HCT116 (cell line): ENCODE measurements at regions not wholly inside any gene's neighbourhood (a gene's known extent, or its start where the extent isn't known, plus 50 kb on each side); places are given as distances from the start of the nearest gene placed in this dataset.

ENCODE experiments used
- ATAC-seq: fragments of 200-7000 bp; cut with Tn5 transposase; 2 replicates; pipeline ENCODE4 v1.9.1; 2020; ENCODE audit warnings: mild to moderate bottlenecking, moderate library complexity
- BruUV-seq: library from RNA; stranded (reverse); fragments of 400-500 nt; replicated peaks from 2 replicates; lab custom pipeline; 2021; lab: Mats Ljungman, UMichigan
- CTCF ChIA-PET: fragments of 300-600 bp; sonication (Branson Sonifier 250); formaldehyde crosslinking; loops from one replicate; lab custom pipeline; 2021; ENCODE audit warnings: antibody characterized with exemption; lab: Charles Lee
- POLR2A ChIA-PET: fragments of 300-600, 350-600 bp; sonication (Branson Sonifier 250); formaldehyde crosslinking; loops from one replicate; lab custom pipeline; 2021; ENCODE audit warnings: antibody characterized with exemption; lab: Charles Lee
- RAD21 ChIA-PET, 2 experiments: fragments of 300-600 bp; sonication (Branson Sonifier 250); formaldehyde crosslinking; loops; one replicate each; lab custom pipeline; 2023; ENCODE audit warnings: low total read pairs in 2 of 2; ENCODE audit not compliant: uncharacterized antibody in 2 of 2, unreplicated experiment in 2 of 2, low non-redundant PET in 1 of 2; lab: Charles Lee
- DNase-seq: peaks from one replicate; pipeline ENCODE4 v3.0.0-alpha.2; 2010; ENCODE audit warnings: low read depth, low spot score
- H2AFZ ChIP-seq: fragments of 200-600 bp; shearing (Covaris generic), sonication (generic); 2 replicates; pipeline ENCODE4 v1.6.1; 2017; ENCODE audit warnings: low read depth, mixed run types, mixed read lengths, antibody characterized with exemption, low read length; ENCODE audit not compliant: poor library complexity, severe bottlenecking
- H3K27ac ChIP-seq: 2 replicates; pipeline ENCODE4 v1.5.1; 2012; ENCODE audit warnings: low read depth, low read length
- H3K27me3 ChIP-seq: fragments of 200-600 bp; sonication (generic); 2 replicates; pipeline ENCODE4 v1.6.1; 2016; ENCODE audit warnings: mixed run types, low read length, mixed read lengths; ENCODE audit not compliant: insufficient read depth
- H3K36me3 ChIP-seq, 2 experiments: fragments of 200-500 bp in 1 of 2; fragments of 200-600 bp in 1 of 2; sonication (Bioruptor generic) in 1 of 2; sonication (generic) in 1 of 2; 2 replicates each; pipeline versions ENCODE4 v1.5.1 to v1.6.1; 2014 to 2016; ENCODE audit warnings: low read length in 2 of 2, inconsistent platforms in 1 of 2, mixed read lengths in 1 of 2, mixed run types in 1 of 2; ENCODE audit not compliant: insufficient read depth in 2 of 2, control insufficient read depth in 1 of 2
- H3K4me1 ChIP-seq, 2 experiments: fragments of 200-600 bp in 1 of 2; sonication (generic) in 1 of 2; 2 replicates each; pipeline versions ENCODE4 v1.5.1 to v1.6.1; 2012 to 2017; ENCODE audit warnings: low read length in 2 of 2, inconsistent platforms in 1 of 2, mild to moderate bottlenecking in 1 of 2, mixed read lengths in 1 of 2, mixed run types in 1 of 2, moderate library complexity in 1 of 2; ENCODE audit not compliant: insufficient read depth in 2 of 2, control insufficient read depth in 1 of 2
- H3K4me2 ChIP-seq: fragments of 200-600 bp; sonication (generic); 2 replicates; pipeline ENCODE4 v1.6.1; 2017; ENCODE audit warnings: mixed run types, low read length, mixed read lengths
- H3K4me3 ChIP-seq, 2 experiments: fragments of 200-600 bp in 1 of 2; sonication (generic) in 1 of 2; replicated peaks in 1 of 2; 2 replicates each; pipeline ENCODE4 v1.5.1; 2011 to 2016; ENCODE audit warnings: low read length in 2 of 2, control low read depth in 1 of 2, low read depth in 1 of 2, mild to moderate bottlenecking in 1 of 2, mixed read lengths in 1 of 2, mixed run types in 1 of 2
- H3K79me2 ChIP-seq: fragments of 200-600 bp; sonication (generic); 2 replicates; pipeline ENCODE4 v1.6.1; 2017; ENCODE audit warnings: mild to moderate bottlenecking, mixed run types, low read length, moderate library complexity, mixed read lengths; ENCODE audit not compliant: insufficient read depth
- H3K9ac ChIP-seq: fragments of 200-600 bp; sonication (generic); 2 replicates; pipeline ENCODE4 v1.6.1; 2016; ENCODE audit warnings: low read length, mixed read lengths
- H3K9me2 ChIP-seq: fragments of 200-600 bp; sonication (generic), shearing (Covaris generic); 2 replicates; pipeline ENCODE4 v1.6.1; 2017; ENCODE audit warnings: mixed run types, mild to moderate bottlenecking, moderate library complexity; ENCODE audit not compliant: insufficient read depth
- H3K9me3 ChIP-seq, 2 experiments: fragments of 200-500 bp in 1 of 2; fragments of 200-600 bp in 1 of 2; sonication (Bioruptor generic) in 1 of 2; sonication (generic) in 1 of 2; 2 replicates each; pipeline ENCODE4 v1.6.1; 2014 to 2017; ENCODE audit warnings: low read length in 2 of 2, mixed read lengths in 2 of 2, inconsistent platforms in 1 of 2, low read depth in 1 of 2, mild to moderate bottlenecking in 1 of 2, mixed run types in 1 of 2, moderate library complexity in 1 of 2; ENCODE audit not compliant: control insufficient read depth in 1 of 2, insufficient read depth in 1 of 2
- H4K20me1 ChIP-seq: fragments of 200-600 bp; sonication (generic), shearing (Covaris generic); 2 replicates; pipeline ENCODE4 v1.6.1; 2017; ENCODE audit warnings: mixed run types, mild to moderate bottlenecking, moderate library complexity; ENCODE audit not compliant: insufficient read depth
- CEBPB ChIP-seq: IDR thresholded peaks from 2 replicates; pipeline ENCODE4 v1.6.1; 2012; ENCODE audit warnings: low read depth
- CTCF ChIP-seq, 3 experiments: fragments of 200-600 bp in 1 of 3; sonication (generic) in 1 of 3; IDR thresholded peaks in 2 of 3; conservative IDR thresholded peaks in 1 of 3; 2 replicates each; pipeline ENCODE4 v1.5.1; 2012 to 2017; ENCODE audit warnings: low read depth in 2 of 3, low read length in 2 of 3, antibody characterized with exemption in 1 of 3, borderline replicate concordance in 1 of 3, control low read depth in 1 of 3, mild to moderate bottlenecking in 1 of 3, mixed read lengths in 1 of 3, mixed run types in 1 of 3, moderate library complexity in 1 of 3; ENCODE audit not compliant: insufficient read depth in 1 of 3
- EGR1 ChIP-seq: IDR thresholded peaks from 2 replicates; pipeline ENCODE4 v1.6.1; 2012; ENCODE audit warnings: low read depth
- ELF1 ChIP-seq: IDR thresholded peaks from 2 replicates; pipeline ENCODE4 v1.6.1; 2012; ENCODE audit warnings: low read depth, borderline replicate concordance
- EZH2 ChIP-seq: fragments of 200-600 bp; sonication (generic); IDR thresholded peaks from 2 replicates; pipeline ENCODE4 v1.6.1; 2017; ENCODE audit warnings: antibody characterized with exemption, mixed run types
- EZH2phosphoT487 ChIP-seq: fragments of 200-600 bp; IDR thresholded peaks from 2 replicates; pipeline ENCODE4 v1.6.1; 2018; ENCODE audit warnings: antibody characterized with exemption, borderline replicate concordance
- FOSL1 ChIP-seq: IDR thresholded peaks from 2 replicates; pipeline ENCODE4 v1.6.1; 2012; ENCODE audit warnings: low read depth
- MAX ChIP-seq: IDR thresholded peaks from 2 replicates; pipeline ENCODE4 v1.6.1; 2012
- POLR2A ChIP-seq: IDR thresholded peaks from 2 replicates; pipeline ENCODE4 v1.7.0; 2011; ENCODE audit warnings: borderline replicate concordance; ENCODE audit not compliant: insufficient read depth, insufficient read length; ENCODE audit errors: extremely low read depth
- RAD21 ChIP-seq: IDR thresholded peaks from 2 replicates; pipeline ENCODE4 v1.6.1; 2012; ENCODE audit warnings: low read depth, mild to moderate bottlenecking
- SRF ChIP-seq: IDR thresholded peaks from 2 replicates; pipeline ENCODE4 v1.6.1; 2012; ENCODE audit warnings: low read depth
- YY1 ChIP-seq: IDR thresholded peaks from 2 replicates; pipeline ENCODE4 v1.6.1; 2011; ENCODE audit warnings: low read length, low read depth, moderate library complexity, mild to moderate bottlenecking; ENCODE audit not compliant: insufficient replicate concordance; ENCODE audit errors: extremely low read depth
- intact Hi-C: fragments of 100-400 bp; cut with micrococcal nuclease; formaldehyde crosslinking; loops from 2 replicates; pipeline ENCODE4 v1.10.0; 2022

GRCh38 chr10:131429942-131430341 is 118.4 kb upstream of the TCERG1L start:
- Histone ChIP-seq H3K9ac (no peak overlapping the region), H3K9me3 (no peaks in the 10 kb centered on the region), H3K9me2 (no peaks in the 10 kb centered on the region), H3K4me1 (no peaks in the 10 kb centered on the region), H3K79me2 (no peaks in the 10 kb centered on the region), H2AFZ (no peak overlapping the region), H3K36me3 (no peaks in the 10 kb centered on the region), H3K4me2 (no peak overlapping the region), H3K27ac (no peak overlapping the region), H3K4me3 (no peak overlapping the region), H4K20me1 (no peaks in the 10 kb centered on the region), H3K27me3 (0 out of 2 replicates have a peak, but pooled peaks cover 4% of the 10 kb centered on the region)
- CTCF ChIA-PET: no interaction called here
- TF ChIP-seq POLR2A (no peak), YY1 (no peak), RAD21 (no peak), EZH2 (no peak), ELF1 (no peak), EZH2phosphoT487 (no peak), EGR1 (no peak), FOSL1 (no peak), CTCF (IDR thresholded peaks at IDR 0.05 in 2 of 3, conservative IDR thresholded peaks at IDR 0.05 in 1 of 3; ENCODE audit: borderline replicate concordance in 1 of 3, insufficient read depth in 1 of 3, low read depth in 2 of 3, low read length in 2 of 3) (no peak), MAX (no peak), SRF (no peak), CEBPB (no peak)
- DNase-seq: no peak
- POLR2A ChIA-PET: no interaction called here
- RAD21 ChIA-PET: no interaction called here
- ATAC-seq: no peak
- BruUV-seq: no TSS peak
- intact Hi-C loops: no loop called here
